IMR-90 (cell line): ENCODE measurements at regions not wholly inside any gene's neighbourhood (a gene's known extent, or its start where the extent isn't known, plus 50 kb on each side); places are given as distances from the start of the nearest gene placed in this dataset.

Source experiments
- ATAC-seq: fragments of 200-7000 bp; cut with Tn5 transposase; 2 replicates; pipeline ENCODE4 v1.9.1; 2020; ENCODE audit warnings: low read depth, mild to moderate bottlenecking, moderate library complexity
- BruUV-seq: library from RNA; stranded (reverse); fragments of 400-500 nt; replicated peaks from 2 replicates; lab custom pipeline; 2021; lab: Mats Ljungman, UMichigan
- CTCF ChIA-PET: fragments of 300-600 bp; formaldehyde crosslinking; extraction: SDS; loops from one replicate; lab custom pipeline; 2021; ENCODE audit warnings: antibody characterized with exemption; lab: Yijun Ruan, JAX
- POLR2A ChIA-PET: fragments of 300-600 bp; sonication (Branson Sonifier 250); formaldehyde crosslinking; loops from one replicate; lab custom pipeline; 2022; ENCODE audit warnings: antibody characterized with exemption; ENCODE audit not compliant: unreplicated experiment; lab: Charles Lee
- DNase-seq: peaks from one replicate; pipeline ENCODE4 v3.0.0; 2013
- H2AFZ ChIP-seq: replicated peaks from 2 replicates; pipeline ENCODE3; 2013; ENCODE audit warnings: low read length, mild to moderate bottlenecking; ENCODE audit not compliant: poor library complexity
- H2AK5ac ChIP-seq: 2 replicates; pipeline ENCODE4 v1.6.1; 2013; ENCODE audit warnings: low read depth, low read length, inconsistent platforms
- H2AK9ac ChIP-seq: replicated peaks from 2 replicates; pipeline ENCODE3; 2013; ENCODE audit warnings: mild to moderate bottlenecking, low read depth, low read length, moderate library complexity; ENCODE audit not compliant: poor library complexity
- H2BK120ac ChIP-seq: 2 replicates; pipeline ENCODE4 v1.6.1; 2013; ENCODE audit warnings: low read depth, low read length, inconsistent platforms
- H2BK15ac ChIP-seq: 3 replicates; pipeline ENCODE4 v1.6.1; 2013; ENCODE audit warnings: low read depth, low read length, inconsistent platforms
- H2BK20ac ChIP-seq: 2 replicates; pipeline ENCODE4 v1.6.1; 2013; ENCODE audit warnings: low read depth, mild to moderate bottlenecking, inconsistent platforms, low read length, moderate library complexity
- H2BK5ac ChIP-seq: 2 replicates; pipeline ENCODE4 v1.6.1; 2013; ENCODE audit warnings: mild to moderate bottlenecking, low read depth, low read length, inconsistent platforms; ENCODE audit not compliant: poor library complexity, severe bottlenecking
- H3K14ac ChIP-seq: replicated peaks from 2 replicates; pipeline ENCODE4 v1.6.1; 2013; ENCODE audit warnings: low read depth, low read length, inconsistent platforms
- H3K18ac ChIP-seq: 2 replicates; pipeline ENCODE4 v1.6.1; 2013; ENCODE audit warnings: low read depth, low read length, control low read depth
- H3K23ac ChIP-seq: 2 replicates; pipeline ENCODE4 v1.6.1; 2013; ENCODE audit warnings: low read depth, low read length, inconsistent platforms
- H3K27ac ChIP-seq: 2 replicates; pipeline ENCODE4 v1.5.1; 2013; ENCODE audit warnings: mild to moderate bottlenecking, control low read depth, low read length; ENCODE audit not compliant: insufficient read depth
- H3K27me3 ChIP-seq: 2 replicates; pipeline ENCODE4 v1.6.1; 2013; ENCODE audit warnings: low read length; ENCODE audit not compliant: control insufficient read depth, insufficient read depth
- H3K36me3 ChIP-seq: 2 replicates; pipeline ENCODE4 v1.6.1; 2013; ENCODE audit warnings: low read length, mixed read lengths; ENCODE audit not compliant: control insufficient read depth, insufficient read depth
- H3K4ac ChIP-seq: 2 replicates; pipeline ENCODE4 v1.6.1; 2013; ENCODE audit warnings: low read depth, low read length, inconsistent platforms
- H3K4me1 ChIP-seq: 2 replicates; pipeline ENCODE4 v1.6.1; 2013; ENCODE audit warnings: low read length, mixed read lengths; ENCODE audit not compliant: control insufficient read depth, insufficient read depth
- H3K4me2 ChIP-seq: 2 replicates; pipeline ENCODE4 v1.6.1; 2013; ENCODE audit warnings: low read depth, mild to moderate bottlenecking, control low read depth, low read length, moderate library complexity
- H3K4me3 ChIP-seq: 2 replicates; pipeline ENCODE4 v1.5.1; 2013; ENCODE audit warnings: low read depth, mild to moderate bottlenecking, control low read depth, low read length, moderate library complexity; ENCODE audit not compliant: insufficient read depth
- H3K56ac ChIP-seq: 2 replicates; pipeline ENCODE4 v1.6.1; 2013; ENCODE audit warnings: low read length, inconsistent platforms; ENCODE audit not compliant: insufficient read depth; ENCODE audit errors: extremely low read depth
- H3K79me1 ChIP-seq, 2 experiments: 2 replicates each; pipeline ENCODE4 v1.6.1; 2013; ENCODE audit warnings: low read length in 2 of 2, inconsistent platforms in 1 of 2, low read depth in 1 of 2
- H3K9ac ChIP-seq: 2 replicates; pipeline ENCODE4 v1.6.1; 2013; ENCODE audit warnings: low read depth, low read length, control low read depth
- H3K9me1 ChIP-seq: 2 replicates; pipeline ENCODE4 v1.6.1; 2013; ENCODE audit warnings: low read length, inconsistent platforms; ENCODE audit not compliant: insufficient read depth
- H3K9me3 ChIP-seq: 2 replicates; pipeline ENCODE4 v1.6.1; 2013; ENCODE audit warnings: low read length; ENCODE audit not compliant: control insufficient read depth, insufficient read depth
- H4K20me1 ChIP-seq: 2 replicates; pipeline ENCODE4 v1.6.1; 2013; ENCODE audit warnings: low read length, inconsistent platforms; ENCODE audit not compliant: insufficient read depth
- H4K5ac ChIP-seq: 2 replicates; pipeline ENCODE4 v1.6.1; 2013; ENCODE audit warnings: mild to moderate bottlenecking, low read depth, low read length, control low read depth
- H4K8ac ChIP-seq, 2 experiments: 2 replicates each; pipeline ENCODE4 v1.6.1; 2013; ENCODE audit warnings: low read depth in 2 of 2, low read length in 2 of 2, control low read depth in 1 of 2, inconsistent platforms in 1 of 2
- H4K91ac ChIP-seq: 2 replicates; pipeline ENCODE4 v1.6.1; 2013; ENCODE audit warnings: low read depth, low read length, inconsistent platforms; ENCODE audit not compliant: insufficient read depth
- CEBPB ChIP-seq: IDR thresholded peaks from 2 replicates; pipeline ENCODE4 v1.6.1; 2012; ENCODE audit warnings: low read depth, low read length, improper control_type of control experiment
- CHD1 ChIP-seq: IDR thresholded peaks from 2 replicates; pipeline ENCODE4 v1.6.1; 2012; ENCODE audit warnings: low read depth, low read length, improper control_type of control experiment
- FOS ChIP-seq: fragments of 150-350 bp; IDR thresholded peaks from 2 replicates; pipeline ENCODE4 v1.6.1; 2016; ENCODE audit warnings: low read depth, low read length
- MXI1 ChIP-seq: IDR thresholded peaks from 2 replicates; pipeline ENCODE4 v1.6.1; 2012; ENCODE audit warnings: low read depth, mild to moderate bottlenecking, low read length, moderate library complexity, borderline replicate concordance
- RCOR1 ChIP-seq: IDR thresholded peaks from 2 replicates; pipeline ENCODE4 v1.6.1; 2012; ENCODE audit warnings: mild to moderate bottlenecking, low read length, improper control_type of control experiment; ENCODE audit not compliant: insufficient replicate concordance
- RFX5 ChIP-seq: IDR thresholded peaks from 2 replicates; pipeline ENCODE4 v1.8.0; 2012; ENCODE audit warnings: low read depth, mild to moderate bottlenecking, low read length, moderate library complexity
- WGBS, 2 experiments: methylation state at CpG; one replicate each; pipeline versions ENCODE4 v1.1.5 to v1.1.7; 2013; ENCODE audit warnings: missing lambda C conversion rate in 2 of 2; ENCODE audit not compliant: insufficient read length in 1 of 2; ENCODE audit errors: extremely low coverage in 2 of 2; 5-methylcytosine and 5-hydroxymethylcytosine counted together
- dilution Hi-C: fragments of 300-500 bp; cut with HindIII; formaldehyde crosslinking; loops from one replicate; pipeline ENCODE4 v1.14.3; 2018; ENCODE audit warnings: low sequenced_read_pairs; ENCODE audit not compliant: unreplicated experiment
- in situ Hi-C: fragments of 300-500 bp; cut with MboI; formaldehyde crosslinking; loops from 3 replicates; pipeline ENCODE4 v1.14.3; 2019; ENCODE audit warnings: low sequenced_read_pairs, inconsistent platforms, mixed read lengths
- intact Hi-C: fragments of 100-400 bp; cut with micrococcal nuclease; formaldehyde crosslinking; loops from 2 replicates; pipeline ENCODE4 v1.10.0; 2022
- TF ChIP-seq, protein P1 (sequence below): fragments of 150-350 bp; IDR thresholded peaks from 2 replicates; pipeline ENCODE4 v1.6.1; 2017; ENCODE audit warnings: mild to moderate bottlenecking, antibody characterized with exemption, low read length, low read depth

DNA sequence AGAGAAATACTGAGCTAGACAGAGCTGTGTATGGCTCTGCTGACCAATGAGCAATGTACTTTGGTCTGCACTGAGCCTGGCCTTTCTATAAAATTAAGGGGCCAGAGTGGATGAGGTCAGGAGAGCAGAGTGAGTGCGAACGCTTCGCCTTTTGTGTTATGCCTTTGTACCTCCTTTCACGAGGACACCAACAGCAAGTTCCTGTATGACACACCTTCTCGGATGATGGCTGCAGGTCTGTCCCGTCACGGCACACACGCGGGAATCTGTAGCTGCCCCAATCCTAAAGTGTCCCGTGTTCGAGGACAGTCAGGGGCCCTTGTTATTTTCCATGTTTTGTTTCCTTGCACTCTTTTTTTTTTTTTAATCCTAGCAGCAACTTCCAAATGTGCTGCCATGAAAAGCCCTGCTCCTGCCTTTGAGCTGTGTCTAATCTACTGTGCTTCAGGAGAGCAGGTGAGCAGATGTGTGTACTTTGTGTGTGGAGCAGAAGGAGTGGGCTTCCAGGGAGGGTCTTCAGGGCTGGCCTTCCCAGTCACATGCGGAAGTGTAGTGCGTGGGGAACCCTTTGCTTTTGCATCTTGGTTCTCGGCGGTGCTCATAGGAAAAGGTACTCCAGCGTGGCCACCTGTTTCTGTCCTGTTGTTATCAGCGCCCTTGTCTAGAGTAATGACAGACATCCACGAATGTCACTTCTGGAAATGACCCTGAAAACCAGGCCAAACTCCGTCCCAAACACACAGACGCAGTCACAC, 213.2 kb downstream of the NDUFA10 start:
- Histone ChIP-seq H3K79me1 (no peaks in the 10 kb centered on the region), H3K9ac (no peak overlapping the region), H3K9me1 (no peaks in the 10 kb centered on the region), H2AK9ac (no peak overlapping the region), H4K8ac (no peak overlapping the region), H3K14ac (no peak overlapping the region), H3K4me2 (no peak overlapping the region), H4K91ac (no peak overlapping the region), H2BK5ac (no peak overlapping the region), H2BK120ac (no peak overlapping the region), H3K4me3 (no peak overlapping the region), H3K27ac (no peak overlapping the region), H4K20me1 (no peaks in the 10 kb centered on the region), H3K23ac (no peak overlapping the region), H3K9me3 (peaks cover 43% of the 10 kb centered on the region), H3K36me3 (no peaks in the 10 kb centered on the region), H3K4me1 (no peaks in the 10 kb centered on the region), H2BK20ac (no peak overlapping the region), H4K5ac (no peak overlapping the region), H3K4ac (no peak overlapping the region), H3K27me3 (no peaks in the 10 kb centered on the region), H3K18ac (no peak overlapping the region), H2AFZ (no peak overlapping the region), H2BK15ac (no peak overlapping the region), H2AK5ac (no peak overlapping the region), H3K56ac (no peak overlapping the region)
- no peak for ATAC-seq
- in situ Hi-C loops: no loop called here
- CTCF ChIA-PET: no interaction called here
- DNase-seq: no peak
- no TSS peak for BruUV-seq
- dilution Hi-C loops: no loop called here
- intact Hi-C loops: no loop called here
- WGBS, 2 experiments: 83% methylated on average over 13 of the region's 20 CpGs; no CpG with 5 or more reads in 1 of the 2 experiments
- POLR2A ChIA-PET: no interaction called here
- TF ChIP-seq RFX5: no peak
- no peak for TF ChIP-seq FOS
- TF ChIP-seq CEBPB: no peak
- no peak for TF ChIP-seq MXI1
- TF ChIP-seq, protein P1, sequence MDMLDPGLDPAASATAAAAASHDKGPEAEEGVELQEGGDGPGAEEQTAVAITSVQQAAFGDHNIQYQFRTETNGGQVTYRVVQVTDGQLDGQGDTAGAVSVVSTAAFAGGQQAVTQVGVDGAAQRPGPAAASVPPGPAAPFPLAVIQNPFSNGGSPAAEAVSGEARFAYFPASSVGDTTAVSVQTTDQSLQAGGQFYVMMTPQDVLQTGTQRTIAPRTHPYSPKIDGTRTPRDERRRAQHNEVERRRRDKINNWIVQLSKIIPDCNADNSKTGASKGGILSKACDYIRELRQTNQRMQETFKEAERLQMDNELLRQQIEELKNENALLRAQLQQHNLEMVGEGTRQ: no peak
- no peak for TF ChIP-seq RCOR1
- TF ChIP-seq CHD1: no peak
